ENCODE measurements at regions not wholly inside any gene's neighbourhood (a gene's known extent, or its start where the extent isn't known, plus 50 kb on each side); places are given as distances from the start of the nearest gene placed in this dataset.

DNA sequence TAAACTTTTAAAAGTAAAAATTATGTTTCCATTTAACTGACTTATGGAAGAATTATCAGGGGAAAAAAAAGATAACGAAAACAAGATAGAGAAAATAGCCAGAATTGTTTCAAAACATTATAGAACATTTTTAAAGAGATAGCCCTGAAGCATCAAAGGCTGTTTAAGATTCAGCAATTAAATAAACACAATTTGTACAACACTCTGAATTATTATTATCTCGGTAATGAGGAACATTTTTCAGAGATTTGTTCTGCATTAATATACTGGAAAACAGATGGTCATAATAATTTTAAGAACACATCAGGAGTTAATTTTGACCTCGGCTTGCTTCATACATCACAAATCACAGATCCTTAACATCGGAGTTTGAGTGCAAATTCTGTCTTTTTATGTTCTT, 643.8 kb downstream of the SORCS1 start:
- DNase-seq (ENCODE audit: low spot score) = no peak

DNA sequence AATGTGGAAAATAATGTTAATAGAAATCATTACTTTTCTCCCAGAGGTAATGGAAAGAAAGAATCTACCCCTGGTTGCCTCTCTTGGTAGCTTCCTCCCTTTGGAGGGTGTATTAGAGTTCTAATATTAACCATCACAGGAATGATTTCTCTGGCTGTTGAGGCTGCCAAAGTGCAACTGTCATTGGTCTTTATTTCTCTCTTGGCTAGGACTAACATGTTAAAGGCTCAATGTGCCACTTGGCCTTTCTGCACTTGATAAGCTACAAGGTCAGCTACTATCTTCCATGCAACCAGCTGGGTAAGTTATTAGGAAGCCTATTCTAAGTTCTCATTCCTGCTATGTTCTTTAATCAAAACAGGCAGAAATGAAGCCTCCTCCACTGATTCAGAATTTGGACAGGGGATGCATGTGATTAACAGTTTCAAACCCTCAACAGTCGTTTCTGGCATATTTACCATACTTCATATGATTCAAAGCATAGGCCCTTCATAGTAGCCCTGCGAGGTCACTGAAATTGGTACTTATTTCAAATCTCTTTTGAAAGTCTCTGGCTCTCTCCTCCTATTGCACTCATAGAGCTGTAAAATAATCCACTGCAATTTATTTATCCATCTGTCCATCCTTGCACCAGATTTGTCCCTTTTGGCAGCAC, 645.0 kb downstream of the SORCS1 start:
- no peak for DNase-seq (ENCODE audit: low spot score)

DNA sequence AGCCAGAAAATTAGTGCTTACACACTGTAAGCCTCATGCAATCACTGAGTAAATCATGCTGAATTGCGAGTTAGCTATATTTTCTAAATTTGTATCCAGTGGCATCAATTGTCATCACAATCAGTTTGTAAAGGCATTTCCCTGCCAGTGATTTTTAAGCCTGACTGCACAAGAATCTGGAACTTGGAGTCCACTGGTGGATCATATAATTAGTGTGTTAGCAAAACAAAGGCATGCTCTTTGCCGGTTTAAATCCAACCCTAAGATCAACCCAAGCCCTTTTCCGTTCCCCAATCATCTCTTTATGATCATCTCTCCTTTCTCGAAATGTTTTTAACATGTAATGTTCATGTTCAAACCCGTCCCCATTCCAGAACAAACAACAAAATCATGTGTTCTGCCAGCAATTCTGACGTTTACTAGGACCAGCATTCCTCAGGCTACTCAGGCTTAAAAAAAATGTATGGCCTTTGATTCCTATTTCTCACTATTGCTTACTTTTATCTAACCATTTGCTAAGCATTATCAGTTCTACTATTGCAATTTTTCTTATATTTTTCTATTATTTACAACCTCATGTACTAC, 649.2 kb downstream of the SORCS1 start:
- DNase-seq (ENCODE audit: low spot score) = no peak

DNA sequence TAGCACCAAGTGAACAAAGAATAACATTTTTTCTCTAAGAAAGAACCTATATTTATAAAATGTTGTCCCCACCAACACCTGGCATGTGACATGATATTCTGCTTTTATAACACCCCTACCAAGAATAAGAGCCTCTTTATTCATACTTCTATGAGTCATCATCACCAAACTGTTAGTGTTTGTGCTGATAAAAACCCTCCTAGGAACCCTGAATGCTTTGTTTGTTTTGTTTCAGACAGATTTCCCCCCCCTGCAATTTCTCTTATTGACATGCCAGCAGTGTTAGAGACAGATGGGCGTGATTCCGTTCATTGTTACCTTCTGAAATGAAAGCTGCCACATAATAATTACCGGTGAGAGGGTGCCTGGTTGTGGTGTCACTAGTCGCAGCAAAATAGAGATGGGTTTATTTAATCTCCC, 651.1 kb downstream of the SORCS1 start:
- DNase-seq (ENCODE audit: low spot score) = peak; percentile 43

DNA sequence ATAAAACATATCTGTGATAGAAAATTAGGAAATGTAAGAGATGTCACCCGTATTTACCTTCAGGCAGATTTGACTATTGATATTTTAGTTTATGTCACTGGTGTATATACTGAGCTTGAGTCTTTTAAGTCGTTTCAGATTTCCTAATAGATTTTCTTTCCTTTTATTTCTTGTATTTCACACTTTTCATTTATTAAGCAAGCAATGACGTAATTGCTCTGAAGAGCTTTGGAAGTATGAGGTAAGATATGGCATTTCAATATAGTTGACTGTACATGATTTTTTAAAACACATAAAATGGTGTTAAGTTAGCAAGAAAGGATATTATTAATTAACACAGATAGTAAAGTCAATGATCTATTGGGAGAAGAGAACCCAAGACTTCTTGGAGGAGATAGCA, 652.6 kb downstream of the SORCS1 start:
- DNase-seq (ENCODE audit: low spot score) = no peak

DNA sequence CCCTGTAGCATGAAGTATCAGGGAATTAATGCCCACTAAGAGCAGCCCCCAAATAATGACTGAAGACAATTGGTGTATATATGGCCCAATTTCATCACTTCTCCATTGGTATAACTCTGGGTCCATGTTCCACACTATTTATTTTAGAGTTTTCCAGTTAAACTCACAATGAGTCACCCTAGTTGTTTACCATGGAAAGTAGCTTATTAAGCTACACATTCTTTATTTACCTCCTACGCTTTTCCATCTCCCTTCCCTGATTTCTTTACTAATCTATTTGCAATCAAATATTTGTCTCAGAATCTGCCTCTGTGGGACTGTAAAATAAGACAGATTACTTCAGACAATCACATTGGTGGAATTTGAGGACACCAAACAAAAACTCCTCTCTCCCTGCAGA, 655.6 kb downstream of the SORCS1 start:
- peak; percentile 7 for DNase-seq (ENCODE audit: low spot score)

DNA sequence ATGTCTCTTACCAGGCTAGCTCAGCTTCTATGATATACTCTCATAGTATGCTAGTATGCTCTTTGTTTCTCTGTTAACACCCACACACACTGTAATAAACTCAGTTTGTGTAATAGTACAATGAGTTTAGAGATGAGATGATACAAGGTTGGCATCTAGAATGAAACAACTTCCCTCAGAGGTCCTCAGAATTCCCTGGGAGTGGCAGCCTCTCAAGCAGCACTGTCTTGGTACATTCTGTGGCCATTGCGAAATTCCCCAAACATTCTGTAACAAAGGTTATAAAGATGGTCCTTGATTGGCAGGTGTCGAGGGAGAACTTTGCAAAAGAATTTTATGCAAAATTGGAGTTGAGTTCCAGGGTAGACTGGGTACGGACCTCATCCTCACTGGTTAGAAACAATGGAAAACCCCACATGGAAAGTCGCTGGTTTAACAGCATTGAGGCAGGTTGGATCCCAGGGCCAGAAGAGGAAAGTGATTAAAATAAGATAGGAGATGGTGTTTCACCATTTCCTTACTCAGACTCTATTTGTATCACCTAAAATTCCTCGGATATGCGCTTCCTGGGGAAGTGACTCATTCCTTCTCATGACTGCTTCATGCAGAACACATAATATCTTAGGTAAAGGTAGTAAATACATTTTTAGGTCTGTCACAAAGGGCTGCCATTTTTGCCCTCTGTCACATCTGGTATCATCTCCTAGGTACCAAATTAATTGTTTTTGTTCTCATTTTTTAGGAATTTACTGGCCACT, 657.8 kb downstream of the SORCS1 start:
- DNase-seq (ENCODE audit: low spot score) = peak; percentile 63

DNA sequence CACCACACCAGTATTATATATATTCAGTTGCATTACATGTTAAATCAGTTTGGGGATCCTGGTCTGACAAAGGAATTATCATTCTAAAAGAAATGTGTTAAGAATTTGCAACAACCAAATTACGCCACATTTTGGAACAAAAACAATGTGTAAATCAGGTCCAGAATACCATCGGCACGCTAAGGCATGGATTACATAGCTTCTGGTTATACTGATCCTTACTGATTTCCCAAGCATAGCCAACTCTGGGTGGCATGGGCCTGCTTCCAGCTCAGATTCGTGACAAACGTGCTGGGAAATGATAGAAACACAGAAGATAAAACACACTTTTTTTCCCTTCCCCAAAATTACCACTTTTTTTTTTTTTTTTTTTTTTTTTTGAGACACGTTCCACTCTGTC, 660.0 kb downstream of the SORCS1 start:
- DNase-seq (ENCODE audit: low spot score) = no peak

DNA sequence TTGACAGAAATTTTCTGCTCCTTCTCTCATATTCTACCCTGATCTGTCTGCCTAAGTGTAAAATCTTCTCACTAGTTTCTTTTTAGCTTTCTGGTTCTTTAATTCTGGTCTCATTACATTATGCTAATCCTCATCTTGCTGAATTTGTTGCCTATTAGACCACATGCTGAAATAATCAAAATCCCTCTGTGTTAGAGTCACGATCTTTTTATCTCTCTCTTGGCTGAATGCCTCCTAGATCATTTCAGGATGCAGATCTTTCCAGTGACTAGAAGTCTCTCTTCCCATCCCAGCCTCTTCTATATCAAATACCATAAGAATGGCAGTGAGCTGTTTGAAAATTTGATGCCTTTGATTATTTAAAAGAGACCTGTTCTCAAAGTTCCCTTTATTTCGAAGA, 661.9 kb downstream of the SORCS1 start:
- DNase-seq (ENCODE audit: low spot score) = no peak

DNA sequence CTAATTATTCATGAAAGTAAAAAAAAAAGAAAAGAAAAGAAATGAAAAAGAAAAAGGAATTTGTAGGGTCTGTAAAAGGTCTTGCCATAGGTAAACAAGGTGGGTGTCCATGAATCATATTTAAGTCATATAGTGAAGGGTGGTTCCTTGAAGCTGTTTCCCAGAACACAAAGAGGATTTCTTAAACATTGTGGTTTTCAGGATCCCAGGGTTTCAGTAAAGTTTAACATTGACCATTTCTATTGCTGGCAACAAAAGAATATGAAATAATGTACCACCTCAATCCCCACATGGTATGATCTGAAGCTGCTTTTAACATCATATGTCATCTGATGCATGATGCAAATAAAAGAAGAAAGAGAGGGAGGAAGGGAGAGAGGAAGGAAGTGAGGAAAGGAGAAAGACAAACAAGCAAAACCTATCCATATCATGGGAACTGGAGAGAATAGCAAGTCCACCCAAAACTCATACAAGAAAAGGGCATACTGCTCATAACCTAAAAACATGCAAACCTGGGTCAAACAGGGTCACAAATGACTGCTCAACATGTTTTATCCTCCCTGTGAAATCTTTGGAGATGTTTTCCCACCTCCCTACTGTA, 663.5 kb downstream of the SORCS1 start:
- no peak for DNase-seq (ENCODE audit: low spot score)

DNA sequence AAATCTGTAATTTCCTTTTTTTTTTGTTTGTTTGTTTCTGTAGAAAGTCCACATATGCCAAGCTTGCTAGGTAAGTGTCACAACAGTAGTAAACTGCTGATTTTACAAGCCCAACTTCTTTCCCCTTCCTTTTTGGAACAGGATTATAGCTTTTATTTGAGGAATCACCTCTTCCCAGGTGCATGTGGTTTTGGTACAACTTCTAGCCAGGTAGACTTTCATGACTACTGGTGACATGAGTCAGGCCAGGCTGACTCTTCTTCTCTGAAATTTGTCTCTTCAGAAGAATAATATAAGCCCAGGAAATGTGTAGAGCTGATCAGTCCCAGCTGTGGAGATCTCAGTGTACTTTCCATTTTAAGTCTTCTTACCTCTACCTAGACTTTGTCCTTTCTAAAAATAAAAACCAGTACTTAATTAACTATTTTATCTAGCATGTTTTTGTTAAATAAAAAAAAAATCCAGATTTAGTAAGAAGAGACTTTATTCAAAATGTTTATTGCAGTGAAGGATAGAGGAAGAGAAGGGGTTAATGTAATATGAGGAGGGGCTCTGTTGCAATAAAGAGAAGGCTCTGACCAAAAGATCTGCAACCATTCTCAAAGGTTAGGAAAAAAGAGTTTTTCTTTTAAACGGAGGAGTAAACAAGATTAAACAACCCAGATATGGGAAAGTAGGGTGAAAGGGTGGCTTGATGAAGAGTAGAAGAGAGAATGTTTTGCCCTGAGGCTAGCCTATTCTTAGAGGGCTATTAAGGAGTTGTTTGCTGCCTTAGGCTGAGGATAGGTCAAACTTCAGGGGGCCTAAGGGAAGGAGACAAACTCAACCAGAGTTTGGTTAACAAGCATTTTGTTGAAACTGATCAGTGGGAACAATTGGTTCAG, 664.2 kb downstream of the SORCS1 start:
- DNase-seq (ENCODE audit: low spot score) = no peak

DNA sequence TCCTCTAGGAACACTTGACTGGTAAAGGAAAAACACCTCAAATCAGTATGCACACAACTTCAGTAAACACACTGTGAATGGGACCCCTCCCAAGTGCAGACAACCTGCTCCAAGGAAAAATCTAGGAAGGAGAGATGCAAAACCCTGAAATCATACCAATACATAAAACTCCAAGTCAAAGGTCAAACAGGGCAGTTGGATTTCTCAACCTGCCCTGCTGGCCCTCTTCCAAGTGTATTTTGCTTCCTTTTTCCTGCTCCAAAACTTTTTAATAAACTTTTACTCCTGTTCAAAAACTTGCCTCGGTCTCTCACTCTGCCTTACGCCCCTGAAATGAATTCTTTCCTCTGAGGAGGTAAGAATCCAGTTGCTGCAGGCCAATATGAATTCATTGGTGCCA, 665.1 kb downstream of the SORCS1 start:
- no peak for DNase-seq (ENCODE audit: low spot score)

DNA sequence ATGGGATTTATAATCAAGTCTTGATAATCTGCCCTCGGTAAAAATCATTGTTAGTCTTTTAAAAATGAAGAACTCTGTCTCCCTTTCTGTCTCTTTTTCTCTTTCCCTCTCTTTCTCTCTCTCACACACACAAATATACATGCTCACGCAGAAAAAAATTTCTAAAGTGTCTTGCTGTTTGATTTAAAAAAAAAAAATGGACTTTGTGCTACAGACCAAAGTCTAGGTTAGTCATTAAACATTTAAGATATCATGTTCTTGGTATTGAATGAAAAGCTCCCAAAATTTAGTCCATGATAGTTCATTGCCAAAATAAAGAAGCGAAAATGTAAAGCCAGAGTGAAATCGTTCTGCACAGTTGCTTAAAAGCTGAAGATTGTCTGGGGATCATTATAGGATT, 665.8 kb downstream of the SORCS1 start:
- DNase-seq (ENCODE audit: low spot score) = no peak

DNA sequence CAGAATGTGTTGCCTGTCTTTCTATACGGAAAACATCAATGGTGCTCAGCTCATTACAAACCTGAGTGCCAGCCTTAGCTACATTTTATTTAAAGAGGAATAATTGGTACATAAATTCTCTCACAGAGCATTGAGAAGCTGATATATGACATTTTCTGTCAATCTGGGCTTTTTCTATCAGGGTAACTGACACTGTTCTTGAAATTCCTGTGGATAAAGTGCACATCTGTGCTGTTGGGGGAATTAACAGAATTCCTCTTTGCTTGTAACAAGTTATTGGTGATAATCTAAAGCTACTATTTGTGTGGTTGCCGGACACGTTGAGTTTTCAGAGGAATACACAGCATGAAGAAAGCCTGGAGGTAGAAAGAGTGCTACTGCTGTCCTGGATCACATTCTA, 668.6 kb downstream of the SORCS1 start:
- DNase-seq (ENCODE audit: low spot score) = no peak

DNA sequence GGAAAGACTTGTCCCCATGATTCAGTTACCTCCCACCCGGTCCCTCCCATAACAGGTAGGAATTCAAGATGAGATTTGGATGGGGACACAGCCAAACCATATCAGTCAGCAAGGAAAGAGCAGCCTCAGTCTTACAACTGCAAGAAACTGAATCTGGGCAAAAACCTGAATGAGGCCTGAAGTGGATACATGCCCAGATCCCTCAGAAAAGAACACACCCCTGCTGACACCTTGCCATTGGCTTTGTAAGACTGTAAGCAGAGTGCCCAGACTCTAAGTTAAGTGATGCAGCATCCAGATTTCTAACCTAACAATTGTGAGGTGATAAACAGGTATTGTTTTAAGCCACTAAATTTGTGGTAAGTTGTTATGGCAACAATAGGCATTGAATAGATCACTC, 670.8 kb downstream of the SORCS1 start:
- DNase-seq (ENCODE audit: low spot score) = no peak

DNA sequence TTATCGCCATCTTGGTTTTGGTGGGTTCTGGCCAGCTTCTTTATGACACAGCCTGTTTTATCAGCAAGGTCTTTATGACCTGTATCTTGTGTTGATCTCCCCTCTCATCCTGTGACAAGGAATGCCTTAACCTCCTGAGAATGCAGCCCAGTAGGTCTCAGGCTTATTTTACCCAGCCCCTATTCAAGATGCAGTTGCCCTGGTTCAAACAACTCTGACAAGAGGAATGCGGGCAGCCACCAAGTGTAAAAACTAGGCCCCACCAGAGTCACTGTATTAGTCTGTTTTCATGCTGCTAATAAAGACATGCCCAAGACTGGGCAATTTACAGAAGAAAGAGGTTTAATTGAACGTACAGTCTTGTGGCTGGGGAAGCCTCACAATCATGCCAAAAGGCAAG, 671.3 kb downstream of the SORCS1 start:
- DNase-seq (ENCODE audit: low spot score) = no peak

DNA sequence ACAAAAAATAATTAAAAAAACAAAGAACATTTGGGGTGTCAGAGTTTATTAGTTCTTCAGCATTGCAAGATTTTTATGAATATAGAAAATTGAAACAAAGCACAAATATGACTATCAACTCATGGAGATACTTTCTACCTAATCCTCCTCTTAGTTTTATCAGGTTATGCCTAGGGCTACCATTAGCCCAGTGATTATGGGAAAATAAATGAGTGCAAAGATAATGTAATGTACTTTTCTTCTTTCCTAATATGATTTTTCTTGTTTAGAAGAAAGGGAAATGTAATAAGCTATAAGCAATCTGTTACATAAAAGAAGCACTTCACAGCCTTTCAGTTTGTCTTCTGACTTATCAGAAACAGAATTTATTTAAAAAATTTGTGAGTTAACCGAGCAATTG, 676.8 kb downstream of the SORCS1 start:
- no peak for DNase-seq (ENCODE audit: low spot score)

DNA sequence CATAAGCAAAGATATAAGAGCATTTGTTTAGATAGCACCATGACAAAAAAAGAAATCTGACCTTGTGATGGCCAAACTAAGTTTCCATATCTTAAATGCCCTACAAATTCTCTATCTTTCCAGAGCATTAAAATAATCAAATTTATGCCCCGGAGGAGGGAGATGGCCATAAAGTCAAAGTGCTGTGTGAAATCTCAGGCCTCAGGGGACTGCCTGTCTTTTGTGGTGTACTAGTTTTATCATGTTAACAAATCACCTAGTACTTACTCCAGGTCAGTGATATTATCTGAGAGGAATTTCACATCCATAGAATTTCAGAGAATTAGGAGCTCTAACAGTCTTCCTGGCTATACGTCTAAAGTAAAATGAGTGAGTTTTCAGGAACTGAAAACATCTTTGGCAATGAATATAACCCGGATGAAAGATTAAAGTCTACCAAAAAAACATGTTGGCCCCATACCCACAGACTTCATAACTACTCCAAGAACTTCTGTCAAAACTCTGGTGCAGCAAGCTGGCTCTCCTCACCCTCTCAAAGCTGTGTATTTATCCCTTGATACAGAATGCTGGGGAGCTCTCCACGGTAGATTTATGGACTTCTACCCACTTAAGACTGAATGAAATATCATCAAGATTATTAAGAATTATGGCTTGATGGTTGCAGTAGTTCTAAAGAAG, 682.8 kb downstream of the SORCS1 start:
- no peak for DNase-seq (ENCODE audit: low spot score)

DNA sequence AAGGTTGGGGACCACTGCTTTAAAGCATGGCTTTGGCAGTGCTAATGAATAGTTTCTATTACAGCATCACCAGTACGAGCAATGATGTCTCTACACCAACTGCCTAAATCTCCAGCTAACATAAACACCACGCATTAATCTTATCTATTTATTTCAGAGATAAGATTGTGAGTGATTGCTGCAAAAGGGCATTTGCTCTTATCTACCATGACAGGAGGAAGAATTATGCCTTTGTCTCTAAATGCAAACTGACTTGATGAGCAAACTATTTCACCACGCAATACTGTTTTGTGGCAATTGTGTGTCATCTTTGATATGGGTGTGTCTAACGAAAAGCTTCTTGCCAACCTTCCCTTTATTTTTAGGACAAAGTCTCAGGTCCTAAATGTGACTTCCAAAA, 684.9 kb downstream of the SORCS1 start:
- DNase-seq (ENCODE audit: low spot score) = no peak

DNA sequence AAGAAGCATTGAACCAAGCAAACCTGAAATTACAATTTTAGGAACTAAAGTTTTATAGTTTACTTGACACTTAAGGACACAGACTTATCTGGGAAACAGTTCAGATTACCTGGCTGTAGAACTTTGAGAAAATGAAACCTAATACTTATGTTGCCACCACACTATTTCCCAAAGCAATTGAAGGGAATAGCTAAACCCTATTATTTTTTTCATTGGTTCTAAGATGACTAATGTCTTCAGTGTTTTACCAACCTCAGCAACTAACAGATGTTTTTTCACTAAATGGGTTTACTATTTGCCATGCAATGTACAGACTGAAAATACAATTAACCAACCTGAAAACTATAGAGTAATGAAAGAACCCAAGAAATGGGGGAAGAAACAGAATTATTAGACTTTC, 689.6 kb downstream of the SORCS1 start:
- no peak for DNase-seq (ENCODE audit: low spot score)

DNA sequence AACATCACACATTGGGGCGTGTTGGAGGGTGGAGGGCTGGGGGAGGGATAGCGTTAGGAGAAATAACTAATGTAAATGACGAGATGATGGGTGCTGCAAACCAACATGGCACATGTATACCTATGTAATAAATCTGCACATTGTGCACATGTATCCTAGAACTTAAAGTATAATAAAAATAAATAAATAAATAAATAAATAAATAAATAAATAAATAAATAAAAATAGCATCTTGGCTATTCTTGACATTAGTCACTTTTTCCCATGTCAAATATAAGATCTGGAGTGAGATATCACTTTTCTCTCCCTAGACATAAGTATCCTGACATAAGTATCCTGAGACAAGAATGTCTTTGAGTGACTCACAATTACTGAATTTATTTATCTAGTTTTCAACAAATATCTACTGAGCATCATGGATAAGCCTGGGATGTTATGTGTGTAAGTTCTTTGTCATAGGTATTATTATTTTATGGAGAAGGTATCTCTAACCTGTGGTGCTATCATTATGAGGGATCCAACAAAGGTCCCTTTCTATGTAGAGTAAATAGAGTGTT, 691.3 kb downstream of the SORCS1 start:
- no peak for DNase-seq (ENCODE audit: low spot score)
